ENCODE measurements at regions not wholly inside any gene's neighbourhood (a gene's known extent, or its start where the extent isn't known, plus 50 kb on each side); places are given as distances from the start of the nearest gene placed in this dataset.

- DNase-seq (ENCODE audit: low read depth, low spot score), result no peak
- intact Hi-C loops (cut with micrococcal nuclease), result no loop called here
Measured at GRCh38 chr11:95638501-95638900, 151.1 kb downstream of the FAM76B start.

GRCh38 chr11:95625164-95625900 lies 164.2 kb downstream of the FAM76B start:
- ChIA-PET POLR2A (no interaction called here), CTCF (no interaction called here), RAD21 (ENCODE audit: low non-redundant PET in 1 of 2, low total read pairs in 2 of 2, uncharacterized antibody in 2 of 2, unreplicated experiment in 2 of 2) (no interaction called here)
- Histone ChIP-seq H3K9me2 (ENCODE audit: insufficient read depth) (no peaks in the 10 kb centered on the region), H3K36me3 (ENCODE audit: control insufficient read depth in 1 of 2, insufficient read depth in 2 of 2, low read length in 2 of 2) (no peaks in the 10 kb centered on the region), H3K27me3 (ENCODE audit: insufficient read depth, low read length) (no peaks in the 10 kb centered on the region), H3K4me1 (ENCODE audit: control insufficient read depth in 1 of 2, insufficient read depth in 2 of 2, low read length in 2 of 2) (no peaks in the 10 kb centered on the region), H3K4me3 (replicated peaks in 1 of 2; ENCODE audit: low read depth in 1 of 2, low read length in 2 of 2) (no peak overlapping the region), H4K20me1 (ENCODE audit: insufficient read depth) (no peaks in the 10 kb centered on the region), H3K9me3 (ENCODE audit: control insufficient read depth in 1 of 2, insufficient read depth in 1 of 2, low read depth in 1 of 2, low read length in 2 of 2) (no peaks in the 10 kb centered on the region), H3K27ac (ENCODE audit: low read depth, low read length) (no peak overlapping the region), H3K79me2 (ENCODE audit: insufficient read depth, low read length) (no peaks in the 10 kb centered on the region), H3K9ac (ENCODE audit: low read length) (no peak overlapping the region), H2AFZ (ENCODE audit: low read depth, low read length, poor library complexity, severe bottlenecking) (no peak overlapping the region), H3K4me2 (ENCODE audit: low read length) (no peak overlapping the region)
- TF ChIP-seq JUND (IDR thresholded peaks at IDR 0.05) (no peak), ZFX (IDR thresholded peaks at IDR 0.05) (no peak), FOSL1 (IDR thresholded peaks at IDR 0.05; ENCODE audit: low read depth) (no peak), EZH2phosphoT487 (IDR thresholded peaks at IDR 0.05; ENCODE audit: borderline replicate concordance) (no peak), TCF7L2 (IDR thresholded peaks at IDR 0.05; ENCODE audit: borderline replicate concordance, extremely low read depth, insufficient read depth, insufficient read length) (no peak), YY1 (IDR thresholded peaks at IDR 0.05; ENCODE audit: extremely low read depth, insufficient replicate concordance, low read depth, low read length) (no peak), SP1 (IDR thresholded peaks at IDR 0.05; ENCODE audit: low read depth) (no peak), CEBPB (IDR thresholded peaks at IDR 0.05; ENCODE audit: low read depth) (no peak), CTCF (IDR thresholded peaks at IDR 0.05 in 2 of 3, conservative IDR thresholded peaks at IDR 0.05 in 1 of 3; ENCODE audit: borderline replicate concordance in 1 of 3, insufficient read depth in 1 of 3, low read depth in 2 of 3, low read length in 2 of 3) (no peak), SIN3A (IDR thresholded peaks at IDR 0.05; ENCODE audit: low read depth) (no peak), POLR2AphosphoS5 (IDR thresholded peaks at IDR 0.05; ENCODE audit: low read depth, low read length) (no peak), ATF3 (IDR thresholded peaks at IDR 0.05) (no peak), ELF1 (IDR thresholded peaks at IDR 0.05; ENCODE audit: borderline replicate concordance, low read depth) (no peak)
- intact Hi-C loops (cut with micrococcal nuclease), result no loop called here
- BruUV-seq (replicated peaks), result no TSS peak
- DNase-seq (ENCODE audit: low read depth, low spot score) (no peak), ATAC-seq (no peak)

More at GRCh38 chr11:95638501-95638900, 151.1 kb downstream of the FAM76B start:
- Histone ChIP-seq H3K9me2 (ENCODE audit: insufficient read depth) (no peaks in the 10 kb centered on the region), H3K9ac (ENCODE audit: low read length) (no peak overlapping the region), H4K20me1 (ENCODE audit: insufficient read depth) (no peaks in the 10 kb centered on the region), H3K4me2 (ENCODE audit: low read length) (no peak overlapping the region), H3K27ac (ENCODE audit: low read depth, low read length) (no peak overlapping the region), H3K36me3 (ENCODE audit: control insufficient read depth in 1 of 2, insufficient read depth in 2 of 2, low read length in 2 of 2) (no peaks in the 10 kb centered on the region), H2AFZ (ENCODE audit: low read depth, low read length, poor library complexity, severe bottlenecking) (no peak overlapping the region), H3K4me1 (ENCODE audit: control insufficient read depth in 1 of 2, insufficient read depth in 2 of 2, low read length in 2 of 2) (no peaks in the 10 kb centered on the region), H3K4me3 (replicated peaks in 1 of 2; ENCODE audit: low read depth in 1 of 2, low read length in 2 of 2) (no peak overlapping the region), H3K9me3 (ENCODE audit: control insufficient read depth in 1 of 2, insufficient read depth in 1 of 2, low read depth in 1 of 2, low read length in 2 of 2) (no peaks in the 10 kb centered on the region), H3K27me3 (ENCODE audit: insufficient read depth, low read length) (no peaks in the 10 kb centered on the region), H3K79me2 (ENCODE audit: insufficient read depth, low read length) (no peaks in the 10 kb centered on the region)
- BruUV-seq (replicated peaks), result no TSS peak
- CTCF ChIA-PET, result no interaction called here
- no peak for TF ChIP-seq EZH2 (IDR thresholded peaks at IDR 0.05)
- no peak for TF ChIP-seq MAX (IDR thresholded peaks at IDR 0.05)
- no peak for TF ChIP-seq SP1 (IDR thresholded peaks at IDR 0.05; ENCODE audit: low read depth)
- no peak for TF ChIP-seq CBX3 (IDR thresholded peaks at IDR 0.05; ENCODE audit: low read depth)
- TF ChIP-seq ATF3 (IDR thresholded peaks at IDR 0.05), result no peak
- TF ChIP-seq ELF1 (IDR thresholded peaks at IDR 0.05; ENCODE audit: borderline replicate concordance, low read depth), result no peak
- TF ChIP-seq FOSL1 (IDR thresholded peaks at IDR 0.05; ENCODE audit: low read depth), result no peak
- TF ChIP-seq SIN3A (IDR thresholded peaks at IDR 0.05; ENCODE audit: low read depth), result no peak
- RAD21 ChIA-PET (ENCODE audit: low non-redundant PET in 1 of 2, low total read pairs in 2 of 2, uncharacterized antibody in 2 of 2, unreplicated experiment in 2 of 2), result no interaction called here
- POLR2A ChIA-PET, result no interaction called here
- no peak for ATAC-seq

Data from HCT116 (cell line).